CD1c-positive myeloid dendritic cell (primary cell): ENCODE measurements at regions not wholly inside any gene's neighbourhood (a gene's known extent, or its start where the extent isn't known, plus 50 kb on each side); places are given as distances from the start of the nearest gene placed in this dataset.
"Not testable (repeated sequence)": the region's sequence is repeated elsewhere in the genome, so short reads cannot be mapped to it uniquely, and the experiment has no call there.

ENCODE experiments used
- DNase-seq: peaks from one replicate; pipeline ENCODE4 v3.0.0-alpha.2; 2016; ENCODE audit errors: extremely low spot score

- DNase-seq = no peak
Observed at GRCh38 chr5:173495225-173495904, 121.1 kb downstream of the BOD1 start.

- no peak for DNase-seq
Observed at GRCh38 chr5:173494446-173494845, 122.0 kb downstream of the BOD1 start.

- no peak for DNase-seq
Observed at GRCh38 chr5:173493846-173494245, 122.6 kb downstream of the BOD1 start.

GRCh38 chr5:173493040-173493439 lies 123.4 kb downstream of the BOD1 start:
- no peak for DNase-seq

GRCh38 chr5:173490681-173491080 lies 125.8 kb downstream of the BOD1 start:
- DNase-seq = no peak

- no peak for DNase-seq
Observed at GRCh38 chr5:173488144-173488543, 128.3 kb downstream of the BOD1 start.

- no peak for DNase-seq
Observed at GRCh38 chr5:173487300-173487699, 129.2 kb downstream of the BOD1 start.

- DNase-seq = no peak
Observed at GRCh38 chr5:173486355-173487225, 129.9 kb downstream of the BOD1 start.

GRCh38 chr5:173484569-173484968 lies 131.9 kb downstream of the BOD1 start:
- no peak for DNase-seq

- not testable (repeated sequence) for DNase-seq
Observed at GRCh38 chr5:173483599-173483998, 132.9 kb downstream of the BOD1 start.

- no peak for DNase-seq
Observed at GRCh38 chr5:173483160-173483559, 133.3 kb downstream of the BOD1 start.

- DNase-seq = no peak
Observed at GRCh38 chr5:173481821-173482220, 134.6 kb downstream of the BOD1 start.

- no peak for DNase-seq
Observed at GRCh38 chr5:173480896-173481295, 135.6 kb downstream of the BOD1 start.

- no peak for DNase-seq
Observed at GRCh38 chr5:173479711-173480110, 136.7 kb downstream of the BOD1 start.

- no peak for DNase-seq
Observed at GRCh38 chr5:173477345-173478040, 139.0 kb downstream of the BOD1 start.

- DNase-seq = no peak
Observed at GRCh38 chr5:173475780-173476179, 140.7 kb downstream of the BOD1 start.

GRCh38 chr5:173474881-173475287 lies 141.6 kb downstream of the BOD1 start:
- DNase-seq = no peak

GRCh38 chr5:173473288-173473687 lies 143.2 kb downstream of the BOD1 start:
- DNase-seq = no peak

GRCh38 chr5:173472784-173473278 lies 143.6 kb downstream of the BOD1 start:
- no peak for DNase-seq

- DNase-seq = no peak
Observed at GRCh38 chr5:173472164-173472563, 143.9 kb upstream of the STC2 start.

GRCh38 chr5:173468821-173469251 lies 140.6 kb upstream of the STC2 start:
- no peak for DNase-seq

- no peak for DNase-seq
Observed at GRCh38 chr5:173466227-173466626, 138.0 kb upstream of the STC2 start.
